ENCODE measurements at regions not wholly inside any gene's neighbourhood (a gene's known extent, or its start where the extent isn't known, plus 50 kb on each side); places are given as distances from the start of the nearest gene placed in this dataset.
"Not testable (repeated sequence)": the region's sequence is repeated elsewhere in the genome, so short reads cannot be mapped to it uniquely, and the experiment has no call there.

GRCh38 chr7:73931502-73931901 is 70.5 kb downstream of the TMEM270 start:
- TF ChIP-seq, protein P1, sequence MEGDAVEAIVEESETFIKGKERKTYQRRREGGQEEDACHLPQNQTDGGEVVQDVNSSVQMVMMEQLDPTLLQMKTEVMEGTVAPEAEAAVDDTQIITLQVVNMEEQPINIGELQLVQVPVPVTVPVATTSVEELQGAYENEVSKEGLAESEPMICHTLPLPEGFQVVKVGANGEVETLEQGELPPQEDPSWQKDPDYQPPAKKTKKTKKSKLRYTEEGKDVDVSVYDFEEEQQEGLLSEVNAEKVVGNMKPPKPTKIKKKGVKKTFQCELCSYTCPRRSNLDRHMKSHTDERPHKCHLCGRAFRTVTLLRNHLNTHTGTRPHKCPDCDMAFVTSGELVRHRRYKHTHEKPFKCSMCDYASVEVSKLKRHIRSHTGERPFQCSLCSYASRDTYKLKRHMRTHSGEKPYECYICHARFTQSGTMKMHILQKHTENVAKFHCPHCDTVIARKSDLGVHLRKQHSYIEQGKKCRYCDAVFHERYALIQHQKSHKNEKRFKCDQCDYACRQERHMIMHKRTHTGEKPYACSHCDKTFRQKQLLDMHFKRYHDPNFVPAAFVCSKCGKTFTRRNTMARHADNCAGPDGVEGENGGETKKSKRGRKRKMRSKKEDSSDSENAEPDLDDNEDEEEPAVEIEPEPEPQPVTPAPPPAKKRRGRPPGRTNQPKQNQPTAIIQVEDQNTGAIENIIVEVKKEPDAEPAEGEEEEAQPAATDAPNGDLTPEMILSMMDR (IDR thresholded peaks at IDR 0.05) = no peak
- Mint-ChIP-seq H3K36me3 (ENCODE audit: low read depth) (no peaks in the 10 kb centered on the region), H3K9me3 (peaks cover 10% of the 10 kb centered on the region), H3K4me1 (no peaks in the 10 kb centered on the region), H3K4me3 (no peak overlapping the region), H3K27me3 (ENCODE audit: low read depth, poor library complexity) (peaks cover 27% of the 10 kb centered on the region), H3K27ac (no peak overlapping the region)
- DNase-seq = no peak

DNA sequence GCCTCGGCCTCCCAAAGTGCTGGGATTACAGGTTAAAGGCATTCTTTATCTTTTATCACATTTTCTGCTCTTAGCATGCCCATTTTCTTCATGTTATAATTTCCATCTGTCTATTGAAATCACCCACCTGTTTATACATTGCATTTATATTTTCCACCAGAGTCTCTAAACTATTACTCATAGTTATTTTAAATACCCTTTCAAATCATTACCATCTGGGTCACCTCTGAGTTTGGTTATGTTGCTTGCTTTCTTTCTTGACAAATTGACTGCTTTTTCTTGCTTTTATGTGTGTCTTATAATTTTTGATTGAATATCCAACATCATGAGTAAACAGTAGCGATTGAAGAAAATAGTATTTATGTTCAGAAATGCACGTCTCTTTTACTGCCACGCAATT is 71.4 kb downstream of the TMEM270 start:
- TF ChIP-seq, protein P1 (IDR thresholded peaks at IDR 0.05) = no peak
- Mint-ChIP-seq H3K4me3 (no peak overlapping the region), H3K27ac (no peak overlapping the region)

GRCh38 chr7:73933091-73933490 is 72.1 kb downstream of the TMEM270 start:
- TF ChIP-seq, protein P1 (IDR thresholded peaks at IDR 0.05) = no peak
- Mint-ChIP-seq H3K27ac (no peak overlapping the region), H3K27me3 (ENCODE audit: low read depth, poor library complexity) (peaks cover 21% of the 10 kb centered on the region), H3K9me3 (no peaks in the 10 kb centered on the region), H3K4me1 (no peaks in the 10 kb centered on the region), H3K4me3 (no peak overlapping the region), H3K36me3 (ENCODE audit: low read depth) (no peaks in the 10 kb centered on the region)
- DNase-seq = no peak

More for the DNA sequence above, 71.4 kb downstream of the TMEM270 start:
- H3K36me3 Mint-ChIP-seq (ENCODE audit: low read depth) = no peaks in the 10 kb centered on the region
- no peak for DNase-seq
- H3K27me3 Mint-ChIP-seq (ENCODE audit: low read depth, poor library complexity) = peaks cover 21% of the 10 kb centered on the region
- H3K4me1 Mint-ChIP-seq = no peaks in the 10 kb centered on the region
- peaks cover 2% of the 10 kb centered on the region for H3K9me3 Mint-ChIP-seq

GRCh38 chr7:73936967-73937366 is 76.0 kb downstream of the TMEM270 start:
- no peak overlapping the region for H3K27ac Mint-ChIP-seq

DNA sequence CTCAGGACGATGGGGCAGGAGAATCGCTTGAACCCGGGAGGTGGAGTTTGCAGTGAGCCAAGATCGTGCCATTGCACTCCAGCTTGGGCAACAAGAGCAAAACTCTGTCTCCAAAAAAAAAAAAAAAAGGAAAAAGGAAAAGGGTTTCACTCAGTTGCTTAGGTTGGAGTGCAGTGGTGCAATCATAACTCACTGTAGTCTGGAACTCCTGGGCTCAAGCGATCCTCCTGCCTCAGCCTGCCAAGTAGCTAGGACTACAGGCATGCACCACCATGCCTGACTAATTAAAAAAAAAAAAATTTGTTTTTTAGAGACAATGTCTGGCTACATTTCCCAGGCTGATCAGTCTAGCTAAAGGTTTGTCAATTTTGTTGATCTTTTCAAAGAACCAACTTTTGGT is 76.7 kb downstream of the TMEM270 start:
- not testable (repeated sequence) for H3K4me3 Mint-ChIP-seq; DNase-seq; H3K27ac Mint-ChIP-seq; H3K4me1 Mint-ChIP-seq; H3K36me3 Mint-ChIP-seq (ENCODE audit: low read depth)
- Mint-ChIP-seq H3K9me3 (peaks cover 33% of the 10 kb centered on the region), H3K27me3 (ENCODE audit: low read depth, poor library complexity) (peaks cover 17% of the 10 kb centered on the region)

More at GRCh38 chr7:73936967-73937366, 76.0 kb downstream of the TMEM270 start:
- Mint-ChIP-seq H3K9me3 (peaks cover 26% of the 10 kb centered on the region), H3K4me3 (no peak overlapping the region), H3K27me3 (ENCODE audit: low read depth, poor library complexity) (peaks cover 17% of the 10 kb centered on the region), H3K36me3 (ENCODE audit: low read depth) (no peaks in the 10 kb centered on the region), H3K4me1 (no peaks in the 10 kb centered on the region)
- no peak for DNase-seq
- TF ChIP-seq, protein P1 (IDR thresholded peaks at IDR 0.05) = no peak

- no peak overlapping the region for H3K27ac Mint-ChIP-seq
- DNase-seq = no peak
- H3K9me3 Mint-ChIP-seq = peaks cover 37% of the 10 kb centered on the region
- TF ChIP-seq, protein P1 (IDR thresholded peaks at IDR 0.05) = no peak
- H3K4me1 Mint-ChIP-seq = no peaks in the 10 kb centered on the region
- no peaks in the 10 kb centered on the region for H3K36me3 Mint-ChIP-seq (ENCODE audit: low read depth)
- peaks cover 14% of the 10 kb centered on the region for H3K27me3 Mint-ChIP-seq (ENCODE audit: low read depth, poor library complexity)
- H3K4me3 Mint-ChIP-seq = no peak overlapping the region
Observed at GRCh38 chr7:73939528-73939927, 78.6 kb downstream of the TMEM270 start.
